ENCODE measurements at regions not wholly inside any gene's neighbourhood (a gene's known extent, or its start where the extent isn't known, plus 50 kb on each side); places are given as distances from the start of the nearest gene placed in this dataset.

- Histone ChIP-seq H3K4me2 (ENCODE audit: insufficient read depth, low read length) (no peak overlapping the region), H4K20me1 (replicated peaks; ENCODE audit: control insufficient read depth, insufficient read depth, low read length) (no peaks in the 10 kb centered on the region), H3K9me3 (replicated peaks; ENCODE audit: control insufficient read depth, insufficient read depth, low read depth, low read length) (no peaks in the 10 kb centered on the region), H3K4me1 (replicated peaks in 1 of 2; ENCODE audit: control insufficient read depth in 2 of 2, insufficient read depth in 2 of 2, low read length in 2 of 2) (no peaks in the 10 kb centered on the region), H3K9me1 (ENCODE audit: control insufficient read depth, insufficient read depth, low read length) (no peaks in the 10 kb centered on the region), H3K9ac (ENCODE audit: insufficient read depth in 1 of 2, low read depth in 2 of 2, low read length in 2 of 2) (no peak overlapping the region), H3K27me3 (ENCODE audit: control insufficient read depth in 2 of 2, insufficient read depth in 2 of 2, low read length in 2 of 2) (no peaks in the 10 kb centered on the region), H3K27ac (ENCODE audit: extremely low read depth, low read depth, low read length) (no peak overlapping the region), H2AFZ (ENCODE audit: low read depth, low read length) (no peak overlapping the region), H3K36me3 (ENCODE audit: control insufficient read depth, insufficient read depth, low read length) (no peaks in the 10 kb centered on the region), H3K4me3 (no peak overlapping the region), H3K79me2 (ENCODE audit: control insufficient read depth, insufficient read depth, low read length) (no peaks in the 10 kb centered on the region)
- ATAC-seq (no peak), FAIRE-seq (no peak), DNase-seq (ENCODE audit: extremely low read depth in 1 of 4, low spot score in 3 of 4) (no peak)
- in situ Hi-C loops (cut with MboI) (no loop called here), intact Hi-C loops (cut with micrococcal nuclease) (no loop called here)
- no peak for TF ChIP-seq NELFE (IDR thresholded peaks at IDR 0.05; ENCODE audit: insufficient read depth, insufficient read length)
- no peak for TF ChIP-seq ZFPM2 (CRISPR knock-in tag; IDR thresholded peaks at IDR 0.05)
- no peak for TF ChIP-seq NCOA2 (IDR thresholded peaks at IDR 0.05; ENCODE audit: partially characterized antibody in 2 of 2)
- TF ChIP-seq CEBPZ (IDR thresholded peaks at IDR 0.05; ENCODE audit: borderline replicate concordance, low read depth, low read length), result no peak
- no peak for TF ChIP-seq ZFP30 (CRISPR knock-in tag; IDR thresholded peaks at IDR 0.05; ENCODE audit: borderline replicate concordance)
- TF ChIP-seq HNRNPH1 (optimal IDR thresholded peaks at IDR 0.05; ENCODE audit: low read depth, low read length), result no peak
- TF ChIP-seq MAZ (CRISPR knock-in tag; conservative IDR thresholded peaks at IDR 0.05 in 1 of 2, IDR thresholded peaks at IDR 0.05 in 1 of 2), result no peak
- TF ChIP-seq PHF8 (IDR thresholded peaks at IDR 0.05; ENCODE audit: borderline replicate concordance, low read length), result no peak
- ChIA-PET CTCF (ENCODE audit: low intra/inter-chr PET ratio) (no interaction called here), POLR2A (no interaction called here)
- 0% methylated on average over 6 of the region's 6 CpGs for WGBS (ENCODE audit: insufficient coverage, low coverage, missing lambda C conversion rate)
- no TSS peak for BruUV-seq (replicated peaks)
Measured at GRCh38 chr7:53485354-53485753, 449.9 kb downstream of the POM121L12 start.
